Gastroesophageal sphincter (tissue), 4 donors: ENCODE measurements at regions not wholly inside any gene's neighbourhood (a gene's known extent, or its start where the extent isn't known, plus 50 kb on each side); places are given as distances from the start of the nearest gene placed in this dataset.
A peak's percentile ranks its signal among the peaks of the same experiment; 100 is the strongest.

ENCODE experiments used
- ATAC-seq: fragments of 150-250 bp; one replicate; pipeline ENCODE4 v1.9.1; 2016; ENCODE audit warnings: mild to moderate bottlenecking, moderate library complexity
- H3K27ac ChIP-seq, 4 donors: fragments of 200-600 bp; sonication (generic) in 3 of 4; 1 replicate in 3 of 4; 2 replicates in 1 of 4; pipeline ENCODE4 v1.5.1; 2016 to 2019
- H3K27me3 ChIP-seq: fragments of 200-600 bp; sonication (generic); one replicate; pipeline ENCODE4 v1.5.1; 2019
- H3K36me3 ChIP-seq, 2 donors: fragments of 200-600 bp; sonication (generic); one replicate each; pipeline ENCODE4 v1.5.1; 2019; ENCODE audit warnings: control low read depth in 1 of 2
- H3K4me1 ChIP-seq, 3 donors: fragments of 200-600 bp; sonication (generic); 1 replicate in 2 of 3; 2 replicates in 1 of 3; pipeline ENCODE4 v1.5.1; 2016 to 2019; ENCODE audit warnings: control low read depth in 2 of 3
- H3K4me3 ChIP-seq, 2 donors: fragments of 200-600 bp; sonication (generic); one replicate each; pipeline ENCODE4 v1.5.1; 2019; ENCODE audit warnings: mild to moderate bottlenecking in 1 of 2, moderate library complexity in 1 of 2
- H3K9me3 ChIP-seq, 3 donors: fragments of 200-600 bp; sonication (generic); one replicate each; pipeline ENCODE4 v1.5.1; 2017 to 2019; ENCODE audit warnings: control low read depth in 2 of 3
- CTCF ChIP-seq, 4 experiments: fragments of 200-600 bp in 2 of 4; fragments of 450-650 bp in 2 of 4; sonication (generic) in 1 of 4; IDR thresholded peaks; one replicate each; pipeline ENCODE4 v1.5.1; 2017 to 2019; ENCODE audit warnings: antibody characterized with exemption in 4 of 4, mild to moderate bottlenecking in 2 of 4, moderate library complexity in 2 of 4
- EP300 ChIP-seq: sonication (generic); formaldehyde crosslinking; IDR thresholded peaks from one replicate; pipeline ENCODE4 v1.6.1; 2017; ENCODE audit warnings: antibody characterized with exemption, mild to moderate bottlenecking
- POLR2A ChIP-seq, 2 donors: fragments of 450-650 bp; IDR thresholded peaks; one replicate each; pipeline ENCODE4 v1.6.1; 2017; ENCODE audit warnings: antibody characterized with exemption in 2 of 2, mild to moderate bottlenecking in 2 of 2, moderate library complexity in 1 of 2
- POLR2AphosphoS5 ChIP-seq: sonication (generic); formaldehyde crosslinking; IDR thresholded peaks from one replicate; pipeline ENCODE4 v1.6.1; 2017; ENCODE audit warnings: antibody characterized with exemption
- WGBS, 2 donors: methylation state at CpG; one replicate each; pipeline ENCODE4 v1.1.5; 2018; ENCODE audit warnings: low coverage in 1 of 2; 5-methylcytosine and 5-hydroxymethylcytosine counted together

- ATAC-seq, result no peak
- no peaks in the 10 kb centered on the region for H3K36me3 ChIP-seq
- peaks cover 21 to 63% (median 28%) of the 10 kb centered on the region in 3 donors for H3K4me1 ChIP-seq
- no peaks in the 10 kb centered on the region for H3K27me3 ChIP-seq
- WGBS, 2 donors, result 22 to 24% methylated on average over 4 to 6 of the region's 6 CpGs
- no peak for TF ChIP-seq EP300
- TF ChIP-seq CTCF (IDR thresholded peaks at IDR 0.05), result peak; percentile 36 to 62 (median 48)
- H3K27ac ChIP-seq, result peak overlapping the region; percentile 59 to 78 (median 70)
- H3K4me3 ChIP-seq, result no peak overlapping the region
- no peaks in the 10 kb centered on the region for H3K9me3 ChIP-seq
Observed at GRCh38 chr3:178083906-178084866, 452.1 kb upstream of the KCNMB2 start.

- no peaks in the 10 kb centered on the region for H3K27me3 ChIP-seq
- no peaks in the 10 kb centered on the region for H3K9me3 ChIP-seq
- WGBS, 2 donors, result 6 to 34% methylated on average over 2 to 4 of the region's 6 CpGs
- peak overlapping the region; percentile 59 to 78 (median 70) for H3K27ac ChIP-seq
- no peak overlapping the region for H3K4me3 ChIP-seq
- no peaks in the 10 kb centered on the region for H3K36me3 ChIP-seq
- peaks cover 21 to 56% (median 25%) of the 10 kb centered on the region in 3 donors for H3K4me1 ChIP-seq
- peak; percentile 86 for ATAC-seq
- peak; percentile 16 for TF ChIP-seq POLR2AphosphoS5
- TF ChIP-seq CTCF (IDR thresholded peaks at IDR 0.05), result no peak
Observed at GRCh38 chr3:178084938-178085816, 451.1 kb upstream of the KCNMB2 start.

- Histone ChIP-seq H3K27ac (peak overlapping the region; percentile 59 to 78 (median 70)), H3K4me1 (peaks cover 21 to 56% (median 25%) of the 10 kb centered on the region in 3 donors), H3K9me3 (no peaks in the 10 kb centered on the region), H3K27me3 (no peaks in the 10 kb centered on the region), H3K36me3 (no peaks in the 10 kb centered on the region), H3K4me3 (no peak overlapping the region)
- no peak for TF ChIP-seq CTCF (IDR thresholded peaks at IDR 0.05)
- no peak for TF ChIP-seq POLR2A (IDR thresholded peaks at IDR 0.05)
- no peak for TF ChIP-seq EP300
- TF ChIP-seq POLR2AphosphoS5, result no peak
- no peak for ATAC-seq
Observed at GRCh38 chr3:178085817-178086123, 450.5 kb upstream of the KCNMB2 start.

GRCh38 chr3:178086144-178086825 lies 450.0 kb upstream of the KCNMB2 start:
- Histone ChIP-seq H3K27ac (peak overlapping the region; percentile 59 to 78 (median 70)), H3K9me3 (no peaks in the 10 kb centered on the region), H3K36me3 (no peaks in the 10 kb centered on the region), H3K4me1 (peaks cover 21 to 56% (median 25%) of the 10 kb centered on the region in 3 donors), H3K27me3 (no peaks in the 10 kb centered on the region), H3K4me3 (no peak overlapping the region)
- TF ChIP-seq POLR2A (IDR thresholded peaks at IDR 0.05), result no peak
- WGBS, 2 donors, result 79 to 85% methylated on average over 6 of the region's 6 CpGs
- ATAC-seq, result no peak

- H3K4me1 ChIP-seq, result peaks cover 21 to 56% (median 25%) of the 10 kb centered on the region in 3 donors
- no peak for ATAC-seq
Observed at GRCh38 chr3:178087376-178087775, 448.9 kb upstream of the KCNMB2 start.

More at GRCh38 chr3:178087376-178087775, 448.9 kb upstream of the KCNMB2 start:
- Histone ChIP-seq H3K36me3 (no peaks in the 10 kb centered on the region), H3K27ac (no peak overlapping the region), H3K4me3 (no peak overlapping the region), H3K27me3 (no peaks in the 10 kb centered on the region), H3K9me3 (no peaks in the 10 kb centered on the region)
- no peak for TF ChIP-seq EP300
- TF ChIP-seq CTCF (IDR thresholded peaks at IDR 0.05), result no peak
- no peak for TF ChIP-seq POLR2A (IDR thresholded peaks at IDR 0.05)
- no peak for TF ChIP-seq POLR2AphosphoS5
